HG03469 (cell line): ENCODE measurements at regions not wholly inside any gene's neighbourhood (a gene's known extent, or its start where the extent isn't known, plus 50 kb on each side); places are given as distances from the start of the nearest gene placed in this dataset.
"Not testable (repeated sequence)": the region's sequence is repeated elsewhere in the genome, so short reads cannot be mapped to it uniquely, and the experiment has no call there.

Experiments
- ATAC-seq: cut with Tn5 transposase; IDR thresholded peaks from one replicate; pipeline ENCODE4 v1.9.1; 2021; ENCODE audit warnings: mild to moderate bottlenecking, moderate library complexity, moderate number of reproducible peaks; ENCODE audit not compliant: unreplicated experiment

DNA sequence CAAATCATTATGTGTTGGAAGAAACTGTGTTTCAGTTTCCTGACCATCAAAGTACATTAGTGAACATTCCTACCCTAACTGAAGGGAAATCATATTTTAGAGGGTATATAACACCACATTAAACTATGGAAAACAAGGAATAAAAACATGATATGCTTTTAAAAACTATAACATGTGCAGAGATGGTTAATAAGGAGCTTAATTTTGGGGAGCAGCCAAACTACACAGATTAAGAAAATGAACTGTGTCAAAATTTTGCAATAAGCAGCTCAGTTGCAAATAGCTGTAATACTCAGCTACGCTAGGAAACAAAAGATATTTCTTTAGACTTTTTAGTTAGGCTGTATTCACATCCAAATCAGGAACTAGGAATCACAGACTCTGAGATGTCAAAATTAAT is 1115.7 kb upstream of the CELF2 start:
- no peak for ATAC-seq

DNA sequence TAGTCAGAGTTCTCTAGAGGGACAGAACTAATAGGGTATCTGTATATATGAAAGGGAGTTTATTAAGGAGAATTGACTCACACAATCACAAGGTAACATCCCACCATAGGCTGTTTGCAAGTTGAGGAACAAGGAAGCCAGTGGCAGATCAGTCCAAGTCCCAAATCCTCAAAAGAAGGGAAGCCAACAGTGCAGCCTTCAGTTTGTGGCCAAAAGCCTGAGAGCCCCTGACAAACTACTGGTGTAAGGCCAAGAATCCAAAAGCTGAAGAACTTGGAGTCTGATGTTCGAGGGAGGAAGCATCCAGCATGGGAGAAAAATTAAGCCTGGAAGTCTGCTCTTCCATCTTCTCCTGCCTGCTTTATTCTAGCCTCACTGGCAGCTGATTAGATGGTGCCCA is 1107.2 kb upstream of the CELF2 start:
- ATAC-seq = no peak

DNA sequence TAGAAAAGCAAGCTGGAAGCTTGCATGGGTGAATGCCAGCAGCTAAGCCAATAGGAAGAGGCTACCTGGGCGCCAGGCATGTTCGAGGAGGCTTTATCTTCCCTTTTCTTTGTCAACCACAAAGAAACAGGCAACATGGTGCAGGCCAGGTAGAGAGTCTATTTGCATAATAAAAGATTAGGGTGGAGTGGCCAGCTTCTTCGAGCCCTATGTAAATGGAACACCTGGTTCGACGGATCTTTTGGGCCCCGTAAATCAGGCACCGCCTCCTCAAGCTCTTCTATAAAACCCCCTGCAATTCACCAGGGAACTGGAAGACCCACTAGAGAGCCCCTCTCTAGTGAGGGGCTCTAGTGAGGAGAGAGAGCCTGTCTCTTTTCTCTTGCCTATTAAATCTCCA is 1106.2 kb upstream of the CELF2 start:
- ATAC-seq = no peak

DNA sequence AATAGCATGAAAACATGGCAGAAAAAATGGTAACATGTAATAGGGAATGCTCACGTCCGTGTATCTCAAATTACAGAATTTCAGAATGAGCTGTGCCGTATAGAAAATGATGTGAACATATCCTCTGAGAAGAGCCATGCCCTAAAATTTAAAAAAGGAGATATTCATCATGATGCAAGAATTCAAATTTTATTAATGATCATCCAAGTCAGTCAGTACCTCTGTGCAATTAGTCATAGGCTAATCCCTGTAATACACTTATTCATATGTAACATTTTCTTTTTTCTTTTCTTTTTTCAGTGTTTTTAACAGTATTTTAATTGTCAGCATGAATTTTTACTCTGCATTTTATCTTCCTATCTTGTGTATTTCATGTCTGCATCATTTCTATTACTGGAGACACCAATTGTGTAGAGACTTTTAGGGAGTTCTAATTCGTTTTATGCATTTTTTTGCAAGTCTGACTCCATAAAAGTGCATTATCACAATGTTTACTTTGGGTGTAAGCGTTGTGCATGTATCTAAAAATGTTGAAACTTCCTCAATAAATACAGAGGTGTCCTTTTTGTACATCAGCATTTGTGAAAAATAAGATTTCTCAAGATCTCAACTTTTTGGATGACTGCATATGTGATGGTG is 1103.7 kb upstream of the CELF2 start:
- ATAC-seq = no peak

DNA sequence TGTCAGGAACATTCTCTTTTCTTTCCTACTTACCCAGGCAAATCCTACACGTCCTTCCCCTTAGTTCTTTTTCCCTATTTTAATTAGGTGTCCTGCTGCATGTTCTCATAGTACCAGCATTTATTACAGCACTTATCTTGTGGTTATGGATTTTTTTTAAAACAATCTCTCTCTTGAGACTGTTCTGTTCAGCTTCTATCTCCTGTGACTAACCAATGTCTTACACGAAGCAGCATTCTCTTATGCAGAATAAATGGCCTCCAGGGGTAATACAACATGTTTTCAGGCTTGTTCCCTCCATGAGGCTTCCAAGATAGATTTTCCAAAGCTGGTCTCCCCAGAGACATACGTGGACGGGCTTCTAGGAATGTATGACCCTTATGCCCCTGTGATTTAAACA is 1096.1 kb upstream of the CELF2 start:
- no peak for ATAC-seq

DNA sequence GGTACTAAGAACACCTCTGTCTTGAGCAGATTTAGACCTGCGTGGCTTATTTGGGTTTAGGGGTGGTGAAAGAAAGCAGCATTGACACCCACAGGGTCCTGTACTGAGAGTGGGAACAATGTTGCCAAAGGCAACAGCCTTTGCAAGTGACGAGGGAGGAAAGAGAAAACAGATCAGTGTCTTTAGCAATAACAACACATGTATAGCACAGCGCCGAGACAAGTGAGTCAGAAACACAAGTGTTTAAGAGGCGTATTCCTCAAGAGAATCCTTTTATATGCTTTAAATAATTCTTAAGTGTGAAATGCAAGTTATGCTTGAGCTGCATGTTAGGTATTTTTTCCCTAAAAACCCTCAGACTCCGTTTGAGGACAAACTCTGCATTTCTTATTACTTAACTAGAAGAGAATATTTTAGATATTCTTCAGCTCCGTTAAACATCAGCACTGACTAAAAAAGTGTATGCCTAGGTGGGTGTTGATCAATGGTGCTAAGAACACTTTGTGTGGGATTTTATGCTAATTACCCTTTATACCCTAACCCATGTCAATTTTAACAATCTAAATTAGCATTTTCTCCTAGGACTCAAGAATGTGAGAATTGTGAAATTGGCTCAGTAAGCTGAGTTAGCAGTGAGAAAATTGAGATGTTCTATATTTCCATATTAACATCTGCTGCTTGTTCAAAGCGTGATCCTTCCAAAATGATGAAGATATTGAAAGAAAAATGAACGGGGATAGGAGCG is 1095.4 kb upstream of the CELF2 start:
- no peak for ATAC-seq

DNA sequence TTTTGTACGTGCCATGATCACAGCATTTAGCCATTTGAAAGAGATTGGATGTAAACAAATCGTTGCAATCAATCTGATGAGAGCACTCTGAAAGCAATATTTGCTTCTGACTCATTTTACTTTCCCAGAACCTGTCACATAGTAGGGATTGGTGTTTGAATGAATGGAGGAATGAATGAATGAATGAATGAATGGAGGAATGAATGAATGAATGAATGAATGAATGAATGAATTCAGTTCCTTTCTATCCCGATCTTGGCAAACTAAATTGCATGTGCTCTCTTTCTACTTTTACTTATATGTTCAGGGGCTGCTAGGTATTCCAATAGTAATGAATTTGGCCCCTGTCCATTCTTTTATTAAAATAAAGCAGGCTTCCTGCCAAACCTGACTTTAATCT is 1091.7 kb upstream of the CELF2 start:
- no peak for ATAC-seq

DNA sequence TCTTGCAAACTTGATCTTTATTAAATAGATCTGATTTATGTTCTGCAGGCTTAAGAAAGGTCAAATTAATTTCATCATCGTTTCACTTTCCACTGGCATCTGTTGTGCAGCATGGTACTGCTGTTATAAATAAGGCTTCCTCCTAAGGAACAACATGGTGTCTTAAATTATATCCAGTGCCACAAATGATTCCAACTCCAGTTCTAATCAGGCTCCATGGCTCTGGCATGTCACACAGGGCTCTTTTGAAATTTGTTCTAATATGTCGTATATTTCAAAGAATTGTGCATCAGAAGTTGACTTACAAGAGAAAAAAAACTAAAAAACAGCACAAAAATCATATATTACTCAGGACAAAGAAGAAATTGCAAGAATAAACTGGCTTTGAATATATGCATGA is 1090.8 kb upstream of the CELF2 start:
- no peak for ATAC-seq

DNA sequence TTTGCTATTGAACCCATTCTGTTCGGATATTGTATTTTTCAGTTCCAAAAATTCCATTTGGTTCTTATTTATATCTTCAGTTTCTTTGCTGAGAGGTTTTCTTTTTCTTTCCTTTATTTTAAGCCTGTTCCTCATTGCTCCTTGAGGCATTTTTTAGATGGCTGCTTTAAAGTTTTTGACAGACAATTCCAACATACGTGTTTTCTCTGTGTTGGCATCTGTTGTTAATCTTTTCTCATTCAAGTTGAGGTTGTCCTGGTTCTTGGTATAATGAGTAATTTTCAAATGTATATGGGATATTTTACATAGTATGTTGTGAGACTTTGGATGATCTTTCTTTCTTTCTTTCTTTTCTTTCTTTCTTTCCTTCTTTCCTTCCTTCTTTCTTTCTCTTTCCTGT is 1078.0 kb upstream of the CELF2 start:
- no peak for ATAC-seq

DNA sequence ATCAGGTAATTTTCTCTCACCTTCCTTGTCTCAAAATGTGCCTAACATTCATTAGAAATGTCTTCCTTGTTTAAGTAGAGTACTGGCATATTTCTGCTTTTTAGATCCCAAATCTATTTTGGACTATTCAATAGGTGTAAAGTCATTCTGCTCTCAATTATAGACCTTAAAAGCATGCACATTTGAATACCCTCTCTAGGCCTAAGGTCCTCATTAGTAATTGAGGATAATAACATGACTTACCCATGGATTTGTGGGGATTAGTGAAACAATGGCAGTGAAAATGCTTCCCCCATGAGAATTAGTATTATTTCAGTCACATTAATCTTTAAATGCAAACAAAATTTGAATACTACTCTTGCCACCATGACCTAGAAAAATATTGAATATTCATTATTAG is 1073.0 kb upstream of the CELF2 start:
- ATAC-seq = no peak

DNA sequence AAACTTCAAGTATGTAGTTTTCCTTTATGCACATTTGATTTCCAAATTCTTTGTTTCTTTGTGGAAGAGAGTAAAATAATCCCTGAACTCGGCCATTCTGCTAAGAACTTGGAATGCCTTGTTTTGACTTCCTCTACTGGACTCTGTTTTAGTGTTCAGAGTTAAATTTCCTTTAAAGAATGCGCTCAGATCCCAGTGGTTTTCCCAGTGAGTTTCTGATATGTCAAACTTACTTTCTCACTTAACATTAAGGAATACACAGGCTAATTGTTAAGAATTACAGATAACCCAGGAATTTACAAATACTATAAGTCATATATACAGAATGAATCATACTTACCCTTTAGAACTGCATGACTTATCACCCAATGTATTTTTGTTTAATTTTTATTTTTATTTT is 1067.6 kb upstream of the CELF2 start:
- no peak for ATAC-seq

DNA sequence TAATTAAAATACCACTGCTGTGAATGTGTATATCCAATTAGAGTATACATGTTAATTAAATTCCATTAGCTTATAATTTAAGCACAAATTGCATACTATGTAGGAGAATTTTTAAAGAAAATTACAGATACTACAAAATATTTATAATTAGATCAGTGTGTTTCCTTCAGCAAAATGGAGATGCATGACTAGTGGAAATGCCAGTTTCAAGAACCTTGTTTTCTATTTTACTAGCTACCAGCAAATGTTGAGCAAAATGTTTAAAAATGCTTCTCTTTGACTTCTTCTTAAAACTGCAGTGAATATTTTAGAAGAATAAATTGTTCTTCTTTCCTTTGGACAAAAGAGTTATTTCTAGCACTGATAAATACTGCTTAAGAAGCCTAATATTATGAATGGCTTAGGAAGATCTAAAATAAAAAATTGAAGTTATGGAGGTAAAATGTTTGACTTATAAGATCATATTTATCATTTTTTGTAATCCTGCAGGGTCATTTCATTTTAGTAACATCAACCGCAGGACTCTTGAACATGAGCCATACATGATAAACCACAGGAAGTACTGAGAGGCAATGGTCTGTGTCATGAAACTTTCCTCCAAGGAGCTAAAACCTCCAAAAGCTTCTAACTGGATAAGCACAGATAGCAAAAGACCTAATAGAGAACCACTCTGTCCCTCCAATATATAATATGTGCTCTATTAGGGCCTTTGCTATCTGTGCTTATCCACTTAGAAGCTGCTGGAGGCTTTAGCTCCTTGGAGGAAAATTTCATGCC is 1066.0 kb upstream of the CELF2 start:
- no peak for ATAC-seq

DNA sequence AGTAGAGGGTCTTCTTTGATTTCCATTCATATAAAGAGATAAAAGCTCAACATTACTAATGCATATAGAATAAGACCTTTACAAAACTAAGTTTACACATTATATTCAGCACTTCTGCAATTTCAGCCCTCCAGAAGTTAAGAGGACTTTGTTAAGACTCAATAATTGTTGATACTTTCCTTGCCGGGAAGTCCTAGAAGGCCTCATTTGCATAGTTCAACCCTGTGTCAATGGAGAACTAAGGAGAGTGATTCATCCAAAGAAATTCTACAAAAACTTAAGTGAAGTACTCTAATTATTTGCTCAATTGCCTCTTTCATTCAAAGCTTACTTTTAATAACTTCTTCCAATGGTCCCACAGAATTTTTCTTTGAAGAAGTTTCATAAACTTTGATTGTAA is 1060.3 kb upstream of the CELF2 start:
- ATAC-seq = no peak

DNA sequence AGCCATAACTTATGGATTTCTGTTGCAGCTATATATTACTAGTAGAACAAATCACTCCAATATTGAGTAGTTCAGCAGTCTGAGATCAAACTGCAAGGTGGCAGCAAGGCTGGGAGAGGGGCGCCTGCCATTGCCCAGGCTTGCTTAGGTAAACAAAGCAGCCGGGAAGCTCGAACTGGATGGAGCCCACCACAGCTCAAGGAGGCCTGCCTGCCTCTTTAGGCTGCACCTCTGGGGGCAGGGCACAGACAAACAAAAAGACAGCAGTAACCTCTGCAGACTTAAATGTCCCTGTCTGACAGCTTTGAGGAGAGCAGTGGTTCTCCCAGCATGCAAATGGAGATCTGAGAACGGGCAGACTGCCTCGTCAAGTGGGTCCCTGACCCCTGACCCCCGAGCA is 1059.8 kb upstream of the CELF2 start:
- ATAC-seq = not testable (repeated sequence)

DNA sequence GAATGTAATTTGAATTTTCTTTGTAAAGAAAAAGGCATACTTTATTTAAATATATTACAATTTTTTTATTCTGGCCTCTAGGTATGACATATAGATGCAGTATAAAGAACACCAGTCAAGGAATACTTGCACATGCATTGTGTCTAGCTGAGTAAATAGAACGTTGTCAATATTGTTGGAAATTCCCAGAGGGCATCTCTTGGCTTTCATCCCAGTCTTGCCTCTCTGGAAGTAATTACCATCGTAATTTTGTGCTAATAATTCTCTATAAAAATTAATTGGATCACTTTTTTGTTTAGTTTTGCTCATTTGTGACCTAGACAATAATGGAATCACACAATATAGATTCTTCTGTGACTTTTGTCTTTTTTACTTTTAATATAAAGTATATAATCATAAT is 1052.3 kb upstream of the CELF2 start:
- no peak for ATAC-seq

DNA sequence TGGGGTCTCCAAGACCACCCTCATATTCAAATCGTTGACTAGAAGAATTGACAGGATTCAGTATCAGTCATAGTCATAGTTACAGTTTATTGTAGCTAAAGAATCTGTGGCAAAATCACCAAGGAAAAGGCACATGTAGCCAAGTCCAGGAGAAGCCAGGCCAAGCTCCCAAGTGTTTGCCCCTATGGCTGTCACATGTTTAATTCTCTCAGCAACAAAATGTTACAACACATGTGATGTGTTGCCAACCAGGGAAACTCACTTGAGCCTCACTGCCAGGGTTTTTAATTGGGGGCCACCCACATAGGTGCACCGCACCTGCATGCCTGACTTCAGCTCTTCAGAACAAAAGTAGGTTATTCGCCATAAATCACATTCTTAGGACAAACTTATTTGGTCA is 1030.9 kb upstream of the CELF2 start:
- no peak for ATAC-seq

DNA sequence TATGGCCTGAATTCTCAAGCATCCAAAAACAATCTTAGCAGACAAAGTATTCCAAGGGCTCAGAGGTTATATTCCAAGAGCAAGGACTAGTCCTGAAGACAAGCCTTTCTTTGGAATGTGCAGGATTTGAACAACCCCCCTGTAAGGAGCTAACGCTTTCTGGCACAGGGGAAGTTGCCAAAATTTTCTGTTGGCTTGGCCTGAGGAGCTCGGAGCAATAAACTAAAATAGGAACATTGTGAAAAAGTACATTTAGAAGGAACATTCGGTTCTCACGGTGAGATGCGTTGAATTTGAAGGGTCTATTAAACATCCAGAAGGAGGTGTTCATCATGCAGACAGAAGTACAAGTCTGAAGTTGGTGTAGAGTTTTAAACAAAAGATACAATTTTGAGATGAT is 1030.5 kb upstream of the CELF2 start:
- no peak for ATAC-seq

DNA sequence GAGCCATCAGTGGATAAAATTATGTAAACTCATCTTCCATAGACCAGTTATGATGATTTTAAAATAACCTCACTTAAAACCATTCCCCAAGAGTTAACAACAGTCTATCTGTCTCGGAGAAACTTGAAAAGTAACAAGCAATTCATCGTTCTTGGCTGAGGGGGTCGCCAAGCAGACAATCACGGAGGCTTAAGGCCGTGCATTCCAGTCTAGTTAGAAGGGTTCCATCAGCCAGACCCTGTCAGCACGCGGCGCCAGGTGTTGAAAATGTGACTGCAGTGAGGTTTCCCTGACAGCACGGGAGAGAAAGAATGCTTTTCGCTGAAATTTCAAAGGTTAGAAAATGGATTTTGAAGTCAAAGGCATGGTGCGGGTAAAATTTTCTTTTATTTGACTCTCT is 1025.0 kb upstream of the CELF2 start:
- no peak for ATAC-seq

DNA sequence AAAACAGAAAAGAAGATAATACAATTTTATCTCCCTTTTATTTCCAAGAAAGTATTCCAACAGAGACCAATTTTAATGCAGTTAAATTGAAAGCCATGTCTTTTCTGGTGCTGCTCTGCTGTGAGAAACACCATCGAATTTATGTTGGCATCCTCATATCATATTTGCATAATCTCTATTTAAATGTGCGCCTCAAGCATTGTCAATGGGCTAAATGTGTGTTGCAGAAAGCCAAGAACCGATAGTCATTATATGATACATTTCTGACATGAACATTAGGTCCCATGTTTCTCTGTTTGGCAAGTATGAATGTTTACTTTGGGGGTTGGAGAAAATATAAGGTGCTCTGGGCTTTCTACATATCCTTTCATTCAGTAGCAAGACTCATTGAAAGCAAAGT is 1023.5 kb upstream of the CELF2 start:
- no peak for ATAC-seq

DNA sequence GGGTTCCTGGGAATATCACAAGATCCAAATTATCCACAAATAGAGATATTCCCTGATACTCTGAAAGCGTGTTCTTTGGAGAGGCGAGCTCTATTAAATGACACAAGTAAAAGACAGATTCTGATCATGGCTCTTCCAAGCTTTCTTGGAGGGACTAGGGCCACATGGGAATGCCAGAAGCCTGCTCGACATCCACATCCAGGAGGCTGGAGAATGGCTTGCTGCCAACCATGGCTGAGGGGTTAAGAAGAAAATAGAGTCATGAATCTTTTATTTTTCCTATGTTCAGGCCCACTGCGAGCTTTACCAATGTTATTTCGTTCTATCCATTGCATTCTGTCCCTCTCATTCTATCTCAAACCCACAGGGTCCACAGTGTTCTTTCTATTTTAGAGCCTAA is 1018.0 kb upstream of the CELF2 start:
- ATAC-seq = no peak

DNA sequence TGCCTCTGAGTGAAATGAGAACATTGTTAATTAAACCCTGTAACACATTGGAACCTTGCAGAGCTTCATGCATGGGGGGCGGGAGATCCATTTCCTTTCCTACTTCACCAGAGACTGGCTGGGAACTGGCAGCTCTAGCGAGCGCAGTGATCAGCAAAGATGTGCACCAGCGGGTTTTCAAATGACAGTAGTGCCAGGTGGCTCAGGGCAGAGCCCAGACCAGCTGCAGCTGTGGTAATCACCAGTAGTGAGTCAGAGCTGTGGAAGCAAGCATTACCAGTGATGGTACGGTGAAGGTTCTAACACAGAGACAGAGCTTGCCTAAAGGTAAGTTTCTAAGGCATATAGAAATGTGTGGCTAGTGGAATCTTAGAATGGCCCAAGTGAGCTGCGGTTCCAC is 1009.7 kb upstream of the CELF2 start:
- ATAC-seq = no peak

DNA sequence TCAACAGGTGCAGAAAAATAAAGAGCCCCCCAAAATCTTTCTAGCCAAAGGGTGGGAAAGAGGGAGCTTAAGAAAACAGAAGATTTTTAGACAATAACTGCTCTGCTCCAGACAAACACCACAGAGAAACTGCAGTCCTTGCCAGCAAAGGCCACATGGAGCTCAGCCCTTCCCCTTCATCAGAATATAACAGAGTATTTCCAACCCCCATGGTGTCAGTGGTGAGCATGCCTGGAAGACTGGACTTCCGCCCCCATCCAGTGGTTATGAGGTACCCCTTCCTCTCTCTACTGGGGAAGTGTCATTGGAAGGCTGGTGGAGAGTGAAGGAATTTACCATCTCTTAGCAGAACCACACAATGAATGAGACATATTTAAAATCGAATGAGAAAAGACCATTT is 1007.3 kb upstream of the CELF2 start:
- no peak for ATAC-seq
